PC-3 (cell line): ENCODE measurements at regions not wholly inside any gene's neighbourhood (a gene's known extent, or its start where the extent isn't known, plus 50 kb on each side); places are given as distances from the start of the nearest gene placed in this dataset.

ENCODE experiments used
- ATAC-seq: fragments of 200-7000 bp; cut with Tn5 transposase; 2 replicates; pipeline ENCODE4 v1.9.1; 2020; ENCODE audit warnings: mild to moderate bottlenecking, moderate library complexity
- BruUV-seq: library from RNA; stranded (reverse); fragments of 400-500 nt; replicated peaks from 2 replicates; lab custom pipeline; 2021; lab: Mats Ljungman, UMichigan
- CTCF ChIA-PET: fragments of 300-600 bp; sonication (Branson Sonifier 250); formaldehyde crosslinking; loops from one replicate; lab custom pipeline; 2022; ENCODE audit warnings: antibody characterized with exemption; lab: Charles Lee
- POLR2A ChIA-PET: fragments of 300-600 bp; sonication (Branson Sonifier 250); formaldehyde crosslinking; loops from one replicate; lab custom pipeline; 2022; ENCODE audit warnings: antibody characterized with exemption; ENCODE audit not compliant: unreplicated experiment; lab: Charles Lee
- DNase-seq: peaks from one replicate; pipeline ENCODE4 v3.0.0-alpha.2; 2015
- H2AFZ ChIP-seq: fragments of 300-600 bp; sonication (generic); 2 replicates; pipeline ENCODE4 v1.6.0; 2016; ENCODE audit warnings: antibody characterized with exemption, low read length
- H3F3A ChIP-seq: fragments of 300-600 bp; sonication (generic); one replicate; pipeline ENCODE4 v1.6.0; 2017; ENCODE audit warnings: antibody characterized with exemption, low read length, control low read depth, mild to moderate bottlenecking; ENCODE audit not compliant: unreplicated experiment
- H3K27ac ChIP-seq: fragments of 300-600 bp; sonication (generic); 2 replicates; pipeline ENCODE4 v1.5.1; 2016; ENCODE audit warnings: mild to moderate bottlenecking, low read length
- H3K27me3 ChIP-seq: fragments of 300-600 bp; sonication (generic); 2 replicates; pipeline ENCODE4 v1.6.1; 2016; ENCODE audit warnings: low read length, mixed read lengths
- H3K36me3 ChIP-seq: fragments of 300-600 bp; sonication (generic); 2 replicates; pipeline ENCODE4 v1.6.1; 2016; ENCODE audit warnings: low read depth, mixed run types, low read length, mixed read lengths
- H3K4me1 ChIP-seq: fragments of 300-600 bp; sonication (generic); 2 replicates; pipeline ENCODE4 v1.5.1; 2016; ENCODE audit warnings: low read length; ENCODE audit not compliant: insufficient read depth
- H3K4me2 ChIP-seq: fragments of 300-600 bp; sonication (generic); 2 replicates; pipeline ENCODE4 v1.6.0; 2016; ENCODE audit warnings: low read length
- H3K4me3 ChIP-seq: fragments of 300-600 bp; sonication (generic); 2 replicates; pipeline ENCODE4 v1.5.1; 2016; ENCODE audit warnings: mild to moderate bottlenecking, low read length, mixed read lengths
- H3K79me2 ChIP-seq: fragments of 300-600 bp; sonication (generic); 2 replicates; pipeline ENCODE4 v1.6.1; 2017; ENCODE audit warnings: low read length, mixed read lengths
- H3K9ac ChIP-seq: fragments of 300-600 bp; sonication (generic); 2 replicates; pipeline ENCODE4 v1.6.0; 2016; ENCODE audit warnings: mild to moderate bottlenecking, low read length
- H3K9me2 ChIP-seq: fragments of 300-600 bp; sonication (generic); replicated peaks from 2 replicates; pipeline ENCODE4 v1.6.1; 2016; ENCODE audit warnings: mixed run types, low read length, mixed read lengths
- H3K9me3 ChIP-seq: fragments of 300-600 bp; sonication (generic); 2 replicates; pipeline ENCODE4 v1.6.1; 2016; ENCODE audit warnings: low read length, mixed read lengths
- H4K20me1 ChIP-seq: fragments of 300-600 bp; sonication (generic); 2 replicates; pipeline ENCODE4 v1.6.1; 2016; ENCODE audit warnings: low read length, mixed read lengths
- EZH2 ChIP-seq: fragments of 300-600 bp; sonication (generic); IDR thresholded peaks from one replicate; pipeline ENCODE4 v1.6.1; 2017; ENCODE audit warnings: antibody characterized with exemption, mild to moderate bottlenecking, low read length; ENCODE audit not compliant: unreplicated experiment
- EZH2phosphoT487 ChIP-seq: fragments of 300-600 bp; sonication (generic); IDR thresholded peaks from 2 replicates; pipeline ENCODE4 v1.6.1; 2018; ENCODE audit warnings: mild to moderate bottlenecking, antibody characterized with exemption, low read length, borderline replicate concordance
- intact Hi-C: fragments of 100-400 bp; cut with micrococcal nuclease; formaldehyde crosslinking; loops from 2 replicates; pipeline ENCODE4 v1.9.0; 2023
- TF ChIP-seq, protein P1 (sequence below): fragments of 300-600 bp; sonication (generic); conservative IDR thresholded peaks from 2 replicates; pipeline ENCODE4 v1.5.1; 2017; ENCODE audit warnings: antibody characterized with exemption, low read depth, mild to moderate bottlenecking, low read length

DNA sequence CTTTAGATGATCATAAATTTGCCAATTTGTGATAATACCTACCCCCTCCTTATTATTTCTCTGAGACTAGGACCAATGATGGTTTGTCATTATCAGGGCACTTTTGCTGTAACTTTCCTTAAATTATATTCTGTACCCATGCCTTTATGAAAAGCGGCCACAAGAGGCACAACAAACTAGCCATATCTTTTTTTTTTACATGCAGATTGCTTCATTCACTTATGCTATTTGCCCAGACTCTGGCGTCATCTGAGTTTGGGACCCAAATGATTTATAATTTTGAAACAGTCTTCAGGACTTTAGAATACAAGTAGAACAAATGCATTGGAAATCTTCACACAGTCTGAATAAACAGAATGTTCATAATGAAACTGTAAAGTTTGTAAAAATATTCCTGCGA, 408.1 kb downstream of the MAT2B start:
- Histone ChIP-seq H3K9me2 (no peaks in the 10 kb centered on the region), H3K9me3 (no peaks in the 10 kb centered on the region), H4K20me1 (no peaks in the 10 kb centered on the region), H3K9ac (no peak overlapping the region), H2AFZ (no peak overlapping the region), H3K4me1 (no peaks in the 10 kb centered on the region), H3K4me2 (no peak overlapping the region), H3K79me2 (no peaks in the 10 kb centered on the region), H3K27ac (no peak overlapping the region), H3K36me3 (no peaks in the 10 kb centered on the region), H3F3A (no peaks in the 10 kb centered on the region), H3K4me3 (no peak overlapping the region), H3K27me3 (no peaks in the 10 kb centered on the region)
- ATAC-seq: no peak
- TF ChIP-seq EZH2phosphoT487 (no peak), EZH2 (no peak)
- TF ChIP-seq, protein P1, sequence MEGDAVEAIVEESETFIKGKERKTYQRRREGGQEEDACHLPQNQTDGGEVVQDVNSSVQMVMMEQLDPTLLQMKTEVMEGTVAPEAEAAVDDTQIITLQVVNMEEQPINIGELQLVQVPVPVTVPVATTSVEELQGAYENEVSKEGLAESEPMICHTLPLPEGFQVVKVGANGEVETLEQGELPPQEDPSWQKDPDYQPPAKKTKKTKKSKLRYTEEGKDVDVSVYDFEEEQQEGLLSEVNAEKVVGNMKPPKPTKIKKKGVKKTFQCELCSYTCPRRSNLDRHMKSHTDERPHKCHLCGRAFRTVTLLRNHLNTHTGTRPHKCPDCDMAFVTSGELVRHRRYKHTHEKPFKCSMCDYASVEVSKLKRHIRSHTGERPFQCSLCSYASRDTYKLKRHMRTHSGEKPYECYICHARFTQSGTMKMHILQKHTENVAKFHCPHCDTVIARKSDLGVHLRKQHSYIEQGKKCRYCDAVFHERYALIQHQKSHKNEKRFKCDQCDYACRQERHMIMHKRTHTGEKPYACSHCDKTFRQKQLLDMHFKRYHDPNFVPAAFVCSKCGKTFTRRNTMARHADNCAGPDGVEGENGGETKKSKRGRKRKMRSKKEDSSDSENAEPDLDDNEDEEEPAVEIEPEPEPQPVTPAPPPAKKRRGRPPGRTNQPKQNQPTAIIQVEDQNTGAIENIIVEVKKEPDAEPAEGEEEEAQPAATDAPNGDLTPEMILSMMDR: 0 out of 2 replicates have a peak, but pooled peaks have one; percentile 19
- intact Hi-C loops: no loop called here
- no peak for DNase-seq
- POLR2A ChIA-PET: no interaction called here
- CTCF ChIA-PET: no interaction called here
- no TSS peak for BruUV-seq

DNA sequence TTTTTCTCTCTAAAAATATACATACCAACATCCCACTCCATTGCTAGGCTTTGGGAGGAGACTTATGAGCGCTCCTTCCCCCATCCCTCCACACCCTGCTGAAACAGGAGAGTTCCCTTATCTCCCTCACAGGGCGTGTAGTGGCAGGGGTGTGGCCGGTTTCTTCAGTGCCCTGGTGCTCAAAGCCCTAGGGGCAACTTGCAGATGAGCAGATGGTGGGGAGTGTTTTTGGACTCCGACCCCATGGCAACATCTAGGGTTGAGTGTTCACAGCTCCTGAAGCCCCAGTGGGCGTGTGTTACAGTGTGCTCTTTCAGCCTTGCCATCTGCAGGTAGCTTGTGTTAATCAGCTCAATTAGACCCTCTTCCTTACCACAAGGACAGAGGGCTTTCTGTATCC, 409.5 kb downstream of the MAT2B start:
- intact Hi-C loops: no loop called here
- Histone ChIP-seq H3K9ac (no peak overlapping the region), H3K36me3 (no peaks in the 10 kb centered on the region), H3K4me1 (no peaks in the 10 kb centered on the region), H3K9me3 (no peaks in the 10 kb centered on the region), H4K20me1 (no peaks in the 10 kb centered on the region), H3K79me2 (no peaks in the 10 kb centered on the region), H3K27me3 (no peaks in the 10 kb centered on the region), H3K4me2 (no peak overlapping the region), H3K27ac (no peak overlapping the region), H3K9me2 (no peaks in the 10 kb centered on the region), H3K4me3 (no peak overlapping the region), H3F3A (no peaks in the 10 kb centered on the region), H2AFZ (no peak overlapping the region)
- TF ChIP-seq EZH2phosphoT487 (no peak), EZH2 (no peak)
- TF ChIP-seq, protein P1: no peak
- BruUV-seq: no TSS peak
- ATAC-seq (no peak), DNase-seq (no peak)
- CTCF ChIA-PET: no interaction called here
- POLR2A ChIA-PET: no interaction called here

DNA sequence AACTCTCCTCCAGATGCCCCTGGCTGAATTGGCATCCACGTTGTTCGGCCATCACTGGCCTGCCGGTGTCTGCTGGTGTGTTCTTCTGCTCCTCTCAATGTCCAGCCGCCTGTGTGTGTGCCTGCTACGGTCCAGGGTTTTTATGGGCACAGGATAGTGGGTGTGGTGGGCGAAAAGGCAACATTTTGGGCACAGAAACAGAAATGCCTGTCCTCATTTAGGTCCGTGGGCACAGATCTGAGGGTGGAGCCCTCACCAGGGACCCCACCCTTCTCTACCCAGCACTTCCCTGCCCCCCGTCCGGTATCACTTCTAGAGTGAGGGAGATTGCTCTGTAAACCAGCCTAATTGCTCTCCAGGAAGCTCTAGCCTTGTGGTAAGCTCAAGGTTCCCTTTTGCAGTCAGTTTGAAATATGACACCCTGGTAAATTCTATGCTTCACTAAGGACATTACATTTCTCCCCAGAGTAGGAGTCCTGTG, 410.1 kb downstream of the MAT2B start:
- intact Hi-C loops: no loop called here
- Histone ChIP-seq H3K27ac (no peak overlapping the region), H3K4me3 (no peak overlapping the region), H3K4me1 (no peaks in the 10 kb centered on the region), H4K20me1 (no peaks in the 10 kb centered on the region), H3K79me2 (no peaks in the 10 kb centered on the region), H3F3A (no peaks in the 10 kb centered on the region), H2AFZ (no peak overlapping the region), H3K9me2 (no peaks in the 10 kb centered on the region), H3K9ac (no peak overlapping the region), H3K36me3 (no peaks in the 10 kb centered on the region), H3K9me3 (no peaks in the 10 kb centered on the region), H3K27me3 (no peaks in the 10 kb centered on the region), H3K4me2 (no peak overlapping the region)
- CTCF ChIA-PET: no interaction called here
- peak; percentile 12 for DNase-seq
- TF ChIP-seq, protein P1: no peak
- no peak for TF ChIP-seq EZH2phosphoT487
- BruUV-seq: no TSS peak
- POLR2A ChIA-PET: no interaction called here
- ATAC-seq: no peak
